HEK293 (cell line): ENCODE measurements at regions not wholly inside any gene's neighbourhood (a gene's known extent, or its start where the extent isn't known, plus 50 kb on each side); places are given as distances from the start of the nearest gene placed in this dataset.

Source experiments
- CTCF ChIA-PET: fragments of 350-600 bp; formaldehyde crosslinking; extraction: SDS; loops from one replicate; lab custom pipeline; 2021; ENCODE audit warnings: antibody characterized with exemption; lab: Yijun Ruan, JAX
- POLR2A ChIA-PET: fragments of 300-600 bp; formaldehyde crosslinking; extraction: SDS; loops from one replicate; lab custom pipeline; 2020; ENCODE audit warnings: antibody characterized with exemption, inconsistent platforms; lab: Yijun Ruan, JAX
- H3K27ac ChIP-seq: fragments of 200-500 bp; sonication (Bioruptor generic); 2 replicates; pipeline ENCODE4 v1.5.1; 2014; ENCODE audit warnings: low read depth, low read length, control low read depth, inconsistent platforms; ENCODE audit errors: extremely low read depth
- H3K36me3 ChIP-seq, 2 experiments: fragments of 200-500 bp in 1 of 2; sonication (Bioruptor generic) in 1 of 2; 1 replicate in 1 of 2; 2 replicates in 1 of 2; pipeline ENCODE4 v1.5.1; 2014 to 2017; ENCODE audit warnings: inconsistent platforms in 2 of 2, low read length in 2 of 2; ENCODE audit not compliant: control insufficient read depth in 2 of 2, insufficient read depth in 1 of 2
- H3K4me1 ChIP-seq: fragments of 200-500 bp; sonication (Bioruptor generic); 2 replicates; pipeline ENCODE4 v1.5.1; 2014; ENCODE audit warnings: mild to moderate bottlenecking, low read length, inconsistent platforms; ENCODE audit not compliant: control insufficient read depth, insufficient read depth
- H3K4me3 ChIP-seq: 2 replicates; pipeline ENCODE4 v1.5.1; 2011; ENCODE audit warnings: low read depth, mild to moderate bottlenecking, control low read depth, low read length, moderate library complexity
- H3K9me3 ChIP-seq: fragments of 200-500 bp; sonication (Bioruptor generic); 2 replicates; pipeline ENCODE4 v1.5.1; 2014; ENCODE audit warnings: low read depth, low read length, inconsistent platforms; ENCODE audit not compliant: control insufficient read depth, insufficient read depth
- BCL11B ChIP-seq: fragments of 450-650 bp; formaldehyde crosslinking; IDR thresholded peaks from 2 replicates; pipeline ENCODE4 v1.5.1; 2016; ENCODE audit warnings: low read depth, missing biosample characterization, missing genetic modification characterization
- IKZF3 ChIP-seq: fragments of 450-650 bp; IDR thresholded peaks from 2 replicates; pipeline ENCODE4 v1.5.0; 2018; ENCODE audit warnings: missing biosample characterization, mild to moderate bottlenecking, missing genetic modification characterization, moderate library complexity
- SCRT1 ChIP-seq: fragments of 450-650 bp; formaldehyde crosslinking; IDR thresholded peaks from 2 replicates; pipeline ENCODE4 v1.5.1; 2016; ENCODE audit warnings: missing biosample characterization, missing genetic modification characterization, borderline replicate concordance
- SCRT2 ChIP-seq: fragments of 450-650 bp; formaldehyde crosslinking; IDR thresholded peaks from 2 replicates; pipeline ENCODE4 v1.5.1; 2016; ENCODE audit warnings: missing biosample characterization, missing genetic modification characterization
- YY1 ChIP-seq: fragments of 450-650 bp; formaldehyde crosslinking; IDR thresholded peaks from 2 replicates; pipeline ENCODE4 v1.5.1; 2018; ENCODE audit warnings: missing biosample characterization, missing genetic modification characterization
- ZFHX2 ChIP-seq: fragments of 450-650 bp; formaldehyde crosslinking; conservative IDR thresholded peaks from 2 replicates; pipeline ENCODE4 v1.5.1; 2016; ENCODE audit warnings: missing biosample characterization, missing genetic modification characterization
- ZNF114 ChIP-seq: fragments of 450-650 bp; formaldehyde crosslinking; IDR thresholded peaks from 2 replicates; pipeline ENCODE4 v1.5.0; 2017; ENCODE audit warnings: missing biosample characterization, missing genetic modification characterization
- ZNF133 ChIP-seq: fragments of 450-650 bp; formaldehyde crosslinking; IDR thresholded peaks from 2 replicates; pipeline ENCODE4 v1.5.1; 2016; ENCODE audit warnings: missing biosample characterization, missing genetic modification characterization
- ZNF404 ChIP-seq: fragments of 450-650 bp; formaldehyde crosslinking; IDR thresholded peaks from 2 replicates; pipeline ENCODE4 v1.5.1; 2017; ENCODE audit warnings: missing biosample characterization, missing genetic modification characterization
- ZNF561 ChIP-seq: fragments of 450-650 bp; IDR thresholded peaks from 2 replicates; pipeline ENCODE4 v1.5.1; 2018; ENCODE audit warnings: missing biosample characterization, missing genetic modification characterization, borderline replicate concordance
- ZNF596 ChIP-seq: fragments of 450-650 bp; IDR thresholded peaks from 2 replicates; pipeline ENCODE4 v1.5.0; 2018; ENCODE audit warnings: missing biosample characterization, mild to moderate bottlenecking, missing genetic modification characterization, moderate library complexity
- ZNF626 ChIP-seq: fragments of 450-650 bp; sonication (Bioruptor Pico); formaldehyde crosslinking; IDR thresholded peaks from 2 replicates; pipeline ENCODE4 v1.5.1; 2018; ENCODE audit warnings: missing biosample characterization, missing genetic modification characterization, inconsistent platforms
- ZNF658 ChIP-seq: fragments of 450-650 bp; formaldehyde crosslinking; IDR thresholded peaks from 2 replicates; pipeline ENCODE4; 2016; ENCODE audit warnings: missing biosample characterization, missing genetic modification characterization
- ZNF791 ChIP-seq: fragments of 450-650 bp; formaldehyde crosslinking; IDR thresholded peaks from 2 replicates; pipeline ENCODE4 v1.5.1; 2016; ENCODE audit warnings: missing biosample characterization, missing genetic modification characterization
- ZNF792 ChIP-seq: fragments of 450-650 bp; formaldehyde crosslinking; IDR thresholded peaks from 2 replicates; pipeline ENCODE4 v1.5.1; 2016; ENCODE audit warnings: missing biosample characterization, missing genetic modification characterization
- ZSCAN4 ChIP-seq: fragments of 450-650 bp; formaldehyde crosslinking; IDR thresholded peaks from 2 replicates; pipeline ENCODE4 v1.5.1; 2017; ENCODE audit warnings: missing biosample characterization, missing genetic modification characterization
- TF ChIP-seq, protein P1 (sequence below): fragments of 450-650 bp; formaldehyde crosslinking; conservative IDR thresholded peaks from 2 replicates; pipeline ENCODE4 v1.5.1; 2016; ENCODE audit warnings: low read depth, missing biosample characterization, missing genetic modification characterization

- Histone ChIP-seq H3K27ac (no peak overlapping the region), H3K4me1 (no peaks in the 10 kb centered on the region), H3K4me3 (no peak overlapping the region), H3K36me3 (no peaks in the 10 kb centered on the region), H3K9me3 (no peaks in the 10 kb centered on the region)
- CTCF ChIA-PET = interaction anchor here (0.6 kb wide), 5 partner anchors 249 to 745 kb away, joined by 3 to 6 read pairs (median 3); no protein-coding TSS in a partner anchor
- TF ChIP-seq BCL11B (tag by site-specific recombination) (no peak), ZFHX2 (tag by site-specific recombination) (no peak), ZNF596 (tag by site-specific recombination) (no peak), ZNF133 (tag by site-specific recombination) (no peak), ZNF658 (no peak), ZNF791 (no peak), IKZF3 (tag by site-specific recombination) (no peak), ZNF792 (tag by site-specific recombination) (no peak), ZSCAN4 (no peak), ZNF626 (tag by site-specific recombination) (no peak), SCRT1 (tag by site-specific recombination) (no peak), ZNF114 (tag by site-specific recombination) (no peak), SCRT2 (tag by site-specific recombination) (no peak), YY1 (no peak), ZNF404 (tag by site-specific recombination) (no peak), ZNF561 (tag by site-specific recombination) (no peak)
- TF ChIP-seq, protein P1, sequence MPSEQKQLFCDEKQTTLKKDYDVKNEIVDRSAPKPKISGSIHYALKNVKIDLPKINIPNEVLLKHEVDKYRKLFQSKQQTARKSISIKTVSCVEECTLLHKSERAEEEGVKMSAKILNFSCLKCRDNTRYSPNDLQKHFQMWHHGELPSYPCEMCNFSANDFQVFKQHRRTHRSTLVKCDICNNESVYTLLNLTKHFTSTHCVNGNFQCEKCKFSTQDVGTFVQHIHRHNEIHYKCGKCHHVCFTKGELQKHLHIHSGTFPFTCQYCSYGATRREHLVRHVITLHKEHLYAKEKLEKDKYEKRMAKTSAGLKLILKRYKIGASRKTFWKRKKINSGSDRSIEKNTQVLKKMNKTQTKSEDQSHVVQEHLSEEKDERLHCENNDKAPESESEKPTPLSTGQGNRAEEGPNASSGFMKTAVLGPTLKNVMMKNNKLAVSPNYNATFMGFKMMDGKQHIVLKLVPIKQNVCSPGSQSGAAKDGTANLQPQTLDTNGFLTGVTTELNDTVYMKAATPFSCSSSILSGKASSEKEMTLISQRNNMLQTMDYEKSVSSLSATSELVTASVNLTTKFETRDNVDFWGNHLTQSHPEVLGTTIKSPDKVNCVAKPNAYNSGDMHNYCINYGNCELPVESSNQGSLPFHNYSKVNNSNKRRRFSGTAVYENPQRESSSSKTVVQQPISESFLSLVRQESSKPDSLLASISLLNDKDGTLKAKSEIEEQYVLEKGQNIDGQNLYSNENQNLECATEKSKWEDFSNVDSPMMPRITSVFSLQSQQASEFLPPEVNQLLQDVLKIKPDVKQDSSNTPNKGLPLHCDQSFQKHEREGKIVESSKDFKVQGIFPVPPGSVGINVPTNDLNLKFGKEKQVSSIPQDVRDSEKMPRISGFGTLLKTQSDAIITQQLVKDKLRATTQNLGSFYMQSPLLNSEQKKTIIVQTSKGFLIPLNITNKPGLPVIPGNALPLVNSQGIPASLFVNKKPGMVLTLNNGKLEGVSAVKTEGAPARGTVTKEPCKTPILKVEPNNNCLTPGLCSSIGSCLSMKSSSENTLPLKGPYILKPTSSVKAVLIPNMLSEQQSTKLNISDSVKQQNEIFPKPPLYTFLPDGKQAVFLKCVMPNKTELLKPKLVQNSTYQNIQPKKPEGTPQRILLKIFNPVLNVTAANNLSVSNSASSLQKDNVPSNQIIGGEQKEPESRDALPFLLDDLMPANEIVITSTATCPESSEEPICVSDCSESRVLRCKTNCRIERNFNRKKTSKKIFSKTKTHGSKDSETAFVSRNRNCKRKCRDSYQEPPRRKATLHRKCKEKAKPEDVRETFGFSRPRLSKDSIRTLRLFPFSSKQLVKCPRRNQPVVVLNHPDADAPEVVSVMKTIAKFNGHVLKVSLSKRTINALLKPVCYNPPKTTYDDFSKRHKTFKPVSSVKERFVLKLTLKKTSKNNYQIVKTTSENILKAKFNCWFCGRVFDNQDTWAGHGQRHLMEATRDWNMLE = no peak
- POLR2A ChIA-PET = interaction anchor here (0.5 to 0.6 kb wide), 2 partner anchors 434 to 1239 kb away, joined by 4 to 6 read pairs; no protein-coding TSS in a partner anchor
These were observed 49.7 kb upstream of the PRDX6 start for GRCh38 chr1:173427146-173428054.
